Right renal cortex interstitium (tissue), 3 donors: ENCODE measurements at regions not wholly inside any gene's neighbourhood (a gene's known extent, or its start where the extent isn't known, plus 50 kb on each side); places are given as distances from the start of the nearest gene placed in this dataset.

Experiments
- DNase-seq, 3 donors: peaks; one replicate each; pipeline ENCODE4 v3.0.0-alpha.2; 2013; ENCODE audit warnings: low read depth in 3 of 3, low spot score in 2 of 3

DNA sequence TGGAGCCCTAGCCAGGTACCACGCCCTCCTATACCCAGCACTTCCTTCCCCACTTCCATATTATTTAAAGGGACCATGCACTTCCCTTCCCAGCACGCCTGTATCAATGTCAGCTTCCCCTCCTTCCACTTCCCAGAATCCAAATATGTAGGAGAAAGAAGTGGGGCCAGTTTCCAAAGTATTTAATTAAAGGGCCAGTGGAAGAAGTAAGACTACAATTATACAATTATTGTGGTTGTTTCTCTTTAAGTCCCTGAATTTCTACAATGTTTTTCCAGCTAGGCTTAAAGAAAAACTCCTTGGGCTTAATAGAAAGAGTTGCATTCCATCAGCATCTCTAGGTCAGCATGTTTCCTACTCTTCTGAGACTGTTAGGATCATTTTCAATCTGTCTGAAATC is 515.8 kb downstream of the PREX1 start:
- DNase-seq = no peak

- DNase-seq = no peak
These were observed 517.5 kb downstream of the PREX1 start for GRCh38 chr20:48310305-48310704.

- no peak for DNase-seq
These were observed 518.5 kb downstream of the PREX1 start for GRCh38 chr20:48309293-48309692.

GRCh38 chr20:48308882-48309281 is 518.9 kb downstream of the PREX1 start:
- no peak for DNase-seq

DNA sequence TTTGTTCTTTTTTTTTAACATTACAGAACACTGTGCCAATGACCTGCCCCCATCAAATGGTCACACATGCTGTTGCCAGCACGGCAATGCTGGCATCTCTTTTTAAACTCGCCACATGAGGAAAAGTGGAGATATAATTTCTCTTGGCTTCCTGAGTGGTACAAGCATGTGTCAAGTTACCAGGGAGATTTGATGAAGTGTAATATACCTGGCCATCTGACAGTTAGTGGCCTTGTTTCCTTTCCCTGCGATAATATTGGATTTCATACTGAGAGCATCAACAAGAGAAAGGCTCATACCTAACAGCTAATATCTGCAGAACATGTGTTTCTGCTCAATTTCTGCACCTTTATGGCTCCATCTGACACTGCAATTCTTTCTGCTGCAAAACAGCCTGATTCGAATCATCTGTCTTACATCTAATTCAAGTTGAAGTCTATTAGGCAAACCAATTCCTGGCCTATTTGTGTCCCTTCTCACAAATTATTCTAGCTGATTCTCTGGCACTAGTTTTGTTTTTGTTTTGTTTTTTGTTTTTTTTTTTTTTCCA is 519.5 kb downstream of the PREX1 start:
- DNase-seq = no peak

GRCh38 chr20:48307277-48307676 is 520.5 kb downstream of the PREX1 start:
- DNase-seq = no peak

DNA sequence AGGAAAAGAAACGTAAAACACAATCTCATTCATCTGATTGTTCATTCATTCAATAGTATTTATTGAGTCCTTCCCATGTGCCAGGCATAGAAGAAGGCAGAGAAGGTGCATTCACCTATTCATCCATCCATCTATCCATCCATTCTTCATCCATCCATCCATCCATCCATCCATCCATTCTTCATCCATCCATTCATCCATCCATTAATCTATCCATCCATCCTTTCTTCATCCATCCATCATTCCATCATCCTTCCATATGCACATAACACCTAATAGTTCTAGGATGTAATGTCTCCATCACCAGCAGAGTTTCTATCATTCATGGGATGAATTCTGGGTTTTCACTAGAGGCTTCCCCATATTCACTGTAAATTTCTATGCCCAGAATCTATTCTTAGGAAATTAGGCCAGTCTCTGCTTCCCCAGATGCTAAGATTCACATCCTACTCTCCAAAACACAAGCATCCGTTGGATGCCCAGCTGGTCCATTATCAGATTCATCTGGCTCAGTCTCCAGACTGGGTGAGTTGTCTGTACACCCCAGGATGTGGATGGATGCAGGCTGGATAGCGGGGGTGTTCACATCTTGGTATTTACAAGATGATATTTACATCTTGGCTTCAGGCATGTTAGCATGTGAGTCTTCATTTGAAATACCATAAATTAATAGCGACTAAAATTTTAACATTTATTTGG is 517.7 kb upstream of the SULF2 start:
- DNase-seq = no peak

- DNase-seq = no peak
These were observed 516.9 kb upstream of the SULF2 start for GRCh38 chr20:48302149-48302548.

DNA sequence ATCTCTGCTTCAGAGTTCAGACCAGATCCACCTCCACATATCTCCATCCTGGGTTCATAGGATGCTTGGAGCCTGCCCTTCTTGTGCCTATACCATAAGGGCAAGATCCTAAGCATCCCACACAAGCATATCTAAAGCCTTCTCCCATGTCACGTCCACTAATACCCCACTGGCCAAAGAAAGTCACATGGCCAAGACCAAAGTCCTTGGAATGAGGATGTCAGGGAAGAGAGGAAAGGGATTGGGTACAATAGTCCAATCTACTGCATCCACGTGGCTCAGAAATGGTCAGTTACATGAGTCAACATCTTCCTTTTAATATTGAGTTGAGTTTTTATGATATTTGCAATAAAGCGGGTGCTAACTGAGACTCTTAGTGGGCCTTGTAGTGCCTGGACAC is 515.9 kb upstream of the SULF2 start:
- DNase-seq = no peak

- DNase-seq = no peak
These were observed 515.2 kb upstream of the SULF2 start for GRCh38 chr20:48300529-48300928.

- DNase-seq = no peak
These were observed 513.7 kb upstream of the SULF2 start for GRCh38 chr20:48298851-48299484.

GRCh38 chr20:48298433-48298832 is 513.2 kb upstream of the SULF2 start:
- DNase-seq = no peak

DNA sequence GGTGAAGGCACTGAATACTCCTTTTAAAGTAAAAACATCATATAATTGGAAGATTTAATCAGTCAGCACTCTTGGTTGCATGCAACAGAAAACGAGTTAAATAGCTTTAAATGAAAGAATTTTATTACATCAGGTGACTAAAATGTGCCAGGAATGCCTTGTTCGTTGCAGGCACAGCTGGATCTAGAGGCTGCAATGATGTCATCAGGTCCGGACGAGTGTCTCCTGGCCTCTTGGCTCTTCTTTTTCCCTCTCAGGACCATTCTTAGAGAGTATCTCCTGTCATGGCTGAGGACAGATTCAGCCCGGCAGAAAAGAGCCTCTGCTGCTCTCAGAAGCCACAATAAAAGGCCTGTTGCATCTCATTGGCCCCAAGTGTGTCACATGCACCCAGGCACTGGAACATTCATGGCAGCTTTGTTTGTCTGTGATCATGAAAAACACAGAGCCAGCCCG is 510.7 kb upstream of the SULF2 start:
- no peak for DNase-seq

- peak in 1 of 3 donors; percentile 68 for DNase-seq
These were observed 510.2 kb upstream of the SULF2 start for GRCh38 chr20:48295445-48295903.

DNA sequence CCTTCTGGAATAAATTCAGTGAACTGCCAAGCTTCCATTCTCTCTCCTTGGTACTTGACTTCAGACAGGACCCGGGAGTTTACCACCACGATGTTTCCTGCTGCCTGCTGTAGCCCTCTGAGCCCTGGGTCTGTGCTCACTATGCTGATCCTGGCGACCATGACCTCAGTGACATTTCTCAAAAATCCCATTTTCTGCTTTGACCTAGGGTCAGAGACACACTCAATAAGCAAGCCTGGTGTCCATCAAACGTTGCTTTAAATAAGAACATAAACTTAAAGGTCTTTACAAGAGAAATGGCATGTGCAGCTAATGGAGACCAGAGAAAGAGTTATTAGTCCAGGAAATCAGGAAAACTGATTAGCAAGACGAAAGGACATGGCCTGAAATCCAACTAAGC is 509.7 kb upstream of the SULF2 start:
- no peak for DNase-seq

GRCh38 chr20:48294196-48294595 is 508.9 kb upstream of the SULF2 start:
- no peak for DNase-seq

DNA sequence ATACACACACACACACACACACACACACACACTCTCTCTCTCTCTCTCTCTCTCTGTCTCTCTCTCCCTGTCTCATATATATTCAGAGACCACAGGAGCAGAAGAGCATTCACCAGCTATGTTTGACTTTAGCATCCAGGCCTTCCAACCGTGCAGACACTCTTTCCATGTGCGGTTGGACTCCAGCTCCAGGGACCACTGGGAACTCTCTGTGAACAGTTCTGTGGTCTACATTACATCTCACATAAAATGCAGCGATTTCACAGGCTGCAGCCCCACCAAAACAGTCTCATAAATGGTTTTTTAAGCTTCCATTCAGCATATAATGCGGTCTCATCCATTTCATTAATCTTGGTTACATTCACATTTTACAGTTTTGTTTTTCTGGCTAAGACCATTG is 508.4 kb upstream of the SULF2 start:
- DNase-seq = no peak

DNA sequence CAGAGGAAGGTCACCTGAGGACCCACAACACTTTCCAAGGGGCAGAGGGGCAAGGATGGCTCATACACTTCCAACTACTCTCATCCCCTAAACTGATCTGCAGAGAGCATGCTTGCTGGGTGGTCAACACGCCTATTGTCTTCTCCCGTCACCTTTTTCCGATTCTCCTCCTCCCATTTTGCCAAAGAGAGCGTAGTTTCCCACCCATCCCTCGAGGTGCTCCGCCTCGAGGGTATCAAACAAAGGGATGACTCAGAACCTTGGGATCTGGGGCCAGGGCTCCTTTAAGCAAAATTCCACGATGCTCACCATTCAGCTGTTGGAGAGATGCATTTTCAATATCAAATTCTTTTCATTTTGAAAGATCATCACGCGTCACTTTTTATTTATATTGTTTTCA is 507.5 kb upstream of the SULF2 start:
- DNase-seq = no peak

- no peak for DNase-seq
These were observed 506.6 kb upstream of the SULF2 start for GRCh38 chr20:48291896-48292295.

- DNase-seq = no peak
These were observed 503.7 kb upstream of the SULF2 start for GRCh38 chr20:48288930-48289507.

GRCh38 chr20:48287552-48288170 is 502.4 kb upstream of the SULF2 start:
- no peak for DNase-seq
